ENCODE measurements at regions not wholly inside any gene's neighbourhood (a gene's known extent, or its start where the extent isn't known, plus 50 kb on each side); places are given as distances from the start of the nearest gene placed in this dataset.

DNA sequence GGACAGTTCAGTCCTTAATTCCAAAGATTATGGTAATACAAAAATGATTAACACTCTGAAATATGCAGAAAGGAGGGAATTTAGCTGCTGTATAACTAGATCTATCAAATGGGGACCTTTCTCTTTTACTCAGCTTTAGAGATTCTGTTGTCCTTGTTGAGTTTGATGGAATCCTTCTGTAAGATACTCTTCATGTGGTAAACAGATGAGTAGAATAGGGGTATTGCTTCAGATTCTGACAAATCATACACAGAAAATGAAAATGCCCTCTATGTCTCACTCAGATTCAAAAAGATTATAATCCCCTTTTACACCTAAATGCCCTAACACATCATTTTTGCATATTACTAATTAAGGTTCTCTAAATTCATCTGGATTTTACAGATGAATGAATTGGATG lies 50.7 kb downstream of the ARHGAP35 start:
- no peak for DNase-seq (ENCODE audit: low spot score)

DNA sequence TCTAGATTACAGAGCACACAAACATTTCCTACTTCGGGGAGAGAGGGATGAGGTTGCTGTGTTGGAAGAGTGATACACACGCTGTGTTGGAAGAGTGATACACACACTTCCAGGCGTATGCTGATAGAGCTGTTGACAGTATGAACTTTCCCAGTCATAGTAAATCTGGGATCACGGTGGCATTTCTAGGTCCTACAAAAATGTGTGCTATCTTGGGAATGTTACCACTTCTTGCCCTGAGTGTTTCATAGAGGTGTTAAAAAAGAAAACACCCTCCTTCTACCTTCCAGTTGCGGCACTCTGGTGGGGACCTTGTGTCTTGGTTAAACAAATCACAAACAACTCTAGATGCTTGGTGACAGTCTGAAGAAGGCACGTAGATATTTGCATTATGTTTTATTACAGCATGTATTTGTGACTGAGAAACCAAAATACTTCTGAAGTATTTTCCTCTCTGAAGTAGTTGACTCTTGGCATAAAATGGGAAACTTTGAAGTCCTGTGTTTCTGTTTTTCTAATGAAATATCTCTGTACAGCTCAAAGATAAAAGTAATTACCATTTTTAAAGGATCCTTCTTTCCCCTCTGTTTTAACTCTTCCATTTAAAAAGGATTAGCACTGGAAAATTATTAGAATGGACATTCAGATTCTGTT lies 52.5 kb downstream of the ARHGAP35 start:
- no peak for DNase-seq (ENCODE audit: low spot score)

DNA sequence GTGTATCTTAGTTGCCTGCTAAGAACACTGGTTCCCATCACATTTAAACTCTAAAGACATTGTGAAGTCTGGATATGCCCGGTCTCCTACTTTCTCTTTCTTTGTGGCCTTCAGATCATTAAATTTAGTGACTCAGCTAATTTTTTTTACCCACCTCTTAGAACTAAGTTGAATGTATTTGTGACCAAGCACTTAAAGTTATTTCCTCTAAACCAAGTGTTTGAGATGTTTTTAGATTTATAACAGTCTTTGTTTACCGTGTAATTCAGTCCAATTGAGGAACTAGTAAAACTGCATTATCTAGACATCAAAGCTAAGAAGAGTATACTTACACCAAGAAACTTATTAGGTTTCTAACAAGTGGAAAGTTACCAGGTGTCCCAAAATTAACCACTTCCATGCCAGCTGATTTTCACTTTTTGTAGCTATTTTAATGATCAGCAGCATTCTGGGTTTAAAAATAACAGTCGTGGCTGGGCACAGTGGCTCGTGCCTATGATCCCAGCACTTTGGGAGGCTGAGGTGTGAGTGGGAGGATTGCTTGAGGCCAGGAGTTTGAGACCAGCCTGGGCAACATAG lies 53.1 kb downstream of the ARHGAP35 start:
- peak; percentile 44 for DNase-seq (ENCODE audit: low spot score)

DNA sequence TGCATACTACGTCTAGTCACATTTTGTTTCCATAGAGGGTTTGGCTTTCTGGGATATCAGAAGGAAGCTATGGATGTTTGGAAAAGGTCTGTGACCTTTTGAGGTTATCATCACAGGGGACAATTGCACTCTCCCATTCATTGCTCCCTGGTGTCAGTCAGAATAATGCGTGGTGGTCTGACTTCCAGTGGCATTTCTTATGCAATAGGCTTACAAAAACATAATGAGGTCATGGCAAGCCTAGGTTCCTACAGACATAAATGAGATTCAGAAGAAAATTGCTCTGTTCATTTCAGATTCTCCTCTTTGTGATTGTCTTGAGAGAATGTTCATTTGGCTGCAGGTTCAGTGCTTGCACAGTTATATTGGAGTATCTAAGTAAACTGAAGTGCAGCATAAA lies 54.6 kb downstream of the ARHGAP35 start:
- DNase-seq (ENCODE audit: low spot score) = no peak

DNA sequence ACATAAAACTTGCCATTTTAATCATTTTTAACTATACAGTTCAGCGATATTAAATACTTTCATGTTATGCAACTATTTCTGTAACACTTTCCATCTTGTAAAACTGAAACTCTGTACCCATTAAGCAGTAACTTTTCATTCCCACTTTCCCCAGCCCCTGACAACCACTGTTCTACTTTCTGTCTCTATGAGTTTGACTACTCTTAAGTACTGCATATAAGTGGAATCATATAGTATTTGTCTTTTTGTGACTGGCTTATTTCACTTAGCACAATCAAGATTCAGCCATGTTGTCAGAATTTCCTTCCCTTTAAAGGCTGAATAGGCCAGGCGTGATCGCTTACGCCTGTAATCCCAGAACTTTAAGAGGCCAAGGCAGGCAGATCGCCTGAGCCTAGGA lies 56.2 kb downstream of the ARHGAP35 start:
- peak; percentile 63 for DNase-seq (ENCODE audit: low spot score)

DNA sequence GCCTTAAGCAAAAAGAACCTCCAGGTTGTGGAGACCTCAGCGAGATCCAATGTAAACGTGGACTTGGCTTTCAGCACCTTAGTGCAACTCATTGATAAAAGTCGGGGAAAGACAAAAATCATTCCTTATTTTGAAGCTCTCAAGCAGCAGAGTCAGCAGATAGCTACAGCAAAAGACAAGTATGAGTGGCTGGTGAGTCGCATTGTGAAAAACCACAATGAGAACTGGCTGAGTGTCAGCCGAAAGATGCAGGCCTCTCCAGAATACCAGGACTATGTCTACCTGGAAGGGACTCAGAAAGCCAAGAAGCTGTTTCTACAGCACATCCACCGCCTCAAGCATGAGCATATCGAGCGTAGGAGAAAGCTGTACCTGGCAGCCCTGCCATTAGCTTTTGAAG lies 58.5 kb downstream of the ARHGAP35 start:
- DNase-seq (ENCODE audit: low spot score) = no peak

DNA sequence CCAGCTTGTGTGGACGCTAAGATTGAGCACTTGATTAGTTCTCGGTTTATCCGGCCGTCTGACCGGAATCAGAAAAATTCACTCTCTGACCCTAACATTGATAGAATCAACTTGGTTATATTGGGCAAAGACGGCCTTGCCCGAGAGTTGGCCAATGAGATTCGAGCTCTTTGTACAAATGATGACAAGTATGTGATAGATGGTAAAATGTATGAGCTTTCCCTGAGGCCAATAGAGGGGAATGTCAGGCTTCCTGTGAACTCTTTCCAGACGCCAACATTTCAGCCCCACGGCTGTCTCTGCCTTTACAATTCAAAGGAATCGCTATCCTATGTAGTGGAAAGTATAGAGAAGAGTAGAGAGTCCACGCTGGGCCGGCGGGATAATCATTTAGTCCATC lies 59.6 kb downstream of the ARHGAP35 start:
- DNase-seq (ENCODE audit: low spot score) = peak; percentile 23

DNA sequence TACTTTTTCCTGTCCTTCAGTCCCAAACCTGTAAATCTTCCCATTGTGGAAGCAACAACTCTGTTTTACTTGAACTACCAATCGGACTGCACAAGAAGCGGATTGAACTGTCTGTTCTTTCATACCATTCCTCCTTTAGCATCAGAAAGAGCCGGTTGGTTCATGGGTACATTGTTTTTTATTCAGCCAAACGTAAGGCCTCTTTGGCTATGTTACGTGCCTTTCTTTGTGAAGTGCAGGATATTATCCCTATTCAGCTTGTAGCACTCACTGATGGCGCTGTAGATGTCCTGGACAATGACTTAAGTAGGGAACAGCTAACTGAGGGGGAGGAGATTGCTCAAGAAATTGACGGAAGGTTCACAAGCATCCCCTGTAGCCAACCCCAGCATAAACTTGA lies 60.3 kb downstream of the ARHGAP35 start:
- no peak for DNase-seq (ENCODE audit: low spot score)

DNA sequence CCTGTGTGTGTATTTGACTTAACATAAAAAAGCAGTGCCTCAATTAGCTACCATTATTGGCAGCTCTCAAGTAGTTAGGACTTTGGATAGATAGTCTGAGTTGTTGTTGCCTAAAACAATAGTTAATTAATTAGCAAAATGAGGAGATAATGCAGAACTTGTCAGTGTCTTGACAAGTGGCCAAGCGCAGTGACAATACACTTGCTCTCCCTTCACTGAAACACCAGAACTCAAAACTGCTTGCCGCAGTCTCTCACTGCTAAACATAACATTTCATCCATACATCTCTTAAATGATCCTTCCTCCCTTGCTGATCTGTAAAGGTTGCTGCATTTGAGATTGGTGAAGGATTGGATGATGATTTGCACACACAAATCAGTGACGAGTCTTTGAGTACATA lies 61.7 kb downstream of the ARHGAP35 start:
- DNase-seq (ENCODE audit: low spot score) = no peak

DNA sequence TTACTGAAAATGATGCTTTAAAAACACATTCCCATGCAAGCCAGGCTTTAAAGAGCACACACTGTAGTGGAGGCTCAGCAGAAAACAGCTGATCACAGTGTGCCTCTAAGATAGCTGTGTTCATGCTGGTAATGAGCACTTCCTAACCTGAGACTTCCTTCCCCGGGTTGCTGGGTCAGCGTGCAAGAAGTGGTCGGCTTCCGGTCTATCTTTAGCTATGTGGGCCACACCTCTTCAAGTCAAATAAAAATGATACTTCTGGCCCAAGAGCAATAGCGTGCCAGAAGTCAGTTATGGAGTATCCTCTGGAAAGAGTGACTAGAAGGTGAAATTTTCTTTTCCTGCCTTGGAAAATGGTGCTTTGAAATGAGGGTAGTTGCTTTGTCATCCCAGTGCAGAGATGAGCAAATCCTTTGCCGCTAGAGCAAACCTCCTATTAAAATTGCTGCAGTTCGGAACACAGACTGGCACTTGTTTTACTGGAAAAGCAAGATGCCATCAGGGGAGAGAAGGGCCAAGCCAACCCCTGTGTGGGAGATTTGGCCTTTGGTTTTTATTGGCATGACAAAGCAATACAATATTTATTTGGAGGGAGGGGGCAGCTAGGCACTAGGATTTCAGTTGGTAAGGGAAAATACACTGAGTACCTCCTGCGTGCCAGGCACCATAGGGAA lies 64.2 kb downstream of the ARHGAP35 start:
- DNase-seq (ENCODE audit: low spot score) = peak; percentile 20

DNA sequence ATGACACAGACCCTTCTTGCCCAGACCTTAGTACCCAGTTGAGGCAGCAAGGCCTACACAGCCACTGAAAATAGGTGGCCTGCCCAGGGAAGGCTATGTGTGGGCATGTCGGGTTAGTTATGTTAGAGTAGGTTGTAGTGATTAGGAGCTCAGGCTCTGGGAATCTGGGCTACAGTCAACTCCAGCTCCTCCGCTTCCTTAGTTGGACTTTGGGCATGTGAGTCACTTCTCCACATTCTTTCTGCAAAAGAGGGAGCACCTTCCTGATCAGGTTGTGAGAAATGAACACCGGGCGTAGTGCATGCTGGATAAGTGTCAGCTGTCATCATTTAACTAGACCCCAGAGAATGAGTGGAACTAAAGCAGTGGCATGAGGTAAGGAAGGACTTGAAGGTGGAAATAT lies 64.8 kb downstream of the ARHGAP35 start:
- no peak for DNase-seq (ENCODE audit: low spot score)

DNA sequence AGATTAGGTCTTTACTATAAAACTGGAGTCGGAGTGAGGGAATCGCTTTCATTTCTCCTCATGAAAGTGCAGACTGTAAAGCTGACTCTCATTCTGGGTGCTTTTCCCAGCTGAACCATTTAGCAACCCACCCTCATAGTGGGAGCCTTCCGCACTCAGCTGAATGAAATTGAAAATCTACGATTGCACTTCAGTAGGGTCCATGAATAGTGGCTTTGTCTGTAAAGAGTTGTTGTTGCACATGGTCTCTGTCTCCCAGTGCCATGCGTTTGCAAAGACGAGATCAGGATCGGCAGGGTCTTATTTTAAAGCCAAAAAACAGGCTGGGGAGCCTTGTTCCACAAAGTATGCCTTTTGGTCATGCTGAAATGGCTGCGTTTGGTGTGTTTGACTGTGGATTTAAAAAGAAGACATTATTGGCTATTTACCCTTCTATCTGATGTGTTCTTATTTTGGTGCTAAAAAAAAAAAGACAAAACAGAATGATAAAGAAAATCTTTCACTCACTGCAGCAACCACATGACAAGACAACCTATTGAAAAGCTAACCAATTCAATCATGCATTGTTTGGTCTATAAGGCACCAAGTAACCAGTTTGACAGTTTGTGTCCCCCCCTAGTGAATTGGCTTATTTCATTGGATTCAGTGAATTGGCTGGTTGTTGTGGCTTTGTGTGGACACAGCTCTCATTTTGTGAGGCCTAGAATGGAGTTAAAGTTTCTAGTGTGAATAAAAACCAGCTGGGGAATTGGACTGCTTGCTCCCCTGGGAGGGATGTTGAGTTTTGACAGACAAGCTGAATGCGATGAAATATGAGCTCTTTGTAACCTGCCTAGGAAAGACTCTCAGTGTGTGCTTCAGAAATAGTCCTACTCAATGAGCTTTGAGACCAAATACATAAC lies 65.6 kb downstream of the ARHGAP35 start:
- DNase-seq (ENCODE audit: low spot score) = no peak

DNA sequence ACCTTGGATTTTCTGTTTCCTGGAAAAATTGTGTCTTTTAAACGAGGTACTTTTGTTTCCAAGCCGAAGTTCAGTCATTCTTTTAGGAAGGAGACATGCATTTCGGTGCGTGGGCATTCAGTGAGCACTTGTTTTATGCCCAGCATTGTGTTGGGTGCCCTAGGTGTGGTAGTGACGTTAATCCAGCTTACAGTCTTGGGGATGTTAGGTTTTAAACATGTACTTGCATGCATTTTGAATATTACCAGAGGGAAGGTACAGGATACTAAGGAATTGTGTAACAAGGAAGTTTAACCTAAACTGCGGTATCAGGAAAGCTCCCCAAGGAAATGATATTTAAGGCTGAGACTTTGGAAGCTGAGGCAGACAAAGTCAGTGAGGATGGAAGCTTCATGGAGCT lies 66.3 kb downstream of the ARHGAP35 start:
- DNase-seq (ENCODE audit: low spot score) = no peak

DNA sequence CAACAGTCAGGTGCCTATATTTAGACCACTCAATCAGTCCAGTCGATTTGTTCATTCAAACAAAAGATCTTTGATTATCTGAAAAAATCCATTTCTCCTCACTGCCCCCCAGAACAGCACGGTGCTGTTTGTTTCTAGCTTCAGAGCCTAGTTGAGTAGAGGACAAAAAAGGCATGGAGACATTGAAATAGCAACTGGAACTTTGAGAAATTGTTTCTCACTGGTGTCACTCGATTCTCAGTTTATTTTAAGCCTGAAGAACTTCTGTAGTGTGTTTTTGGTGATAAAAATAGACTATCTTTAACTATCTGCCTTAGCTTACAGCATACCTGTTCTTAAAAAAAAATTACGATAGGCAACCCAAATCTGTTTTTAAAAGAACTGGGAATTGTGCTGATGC lies 67.1 kb downstream of the ARHGAP35 start:
- DNase-seq (ENCODE audit: low spot score) = no peak

DNA sequence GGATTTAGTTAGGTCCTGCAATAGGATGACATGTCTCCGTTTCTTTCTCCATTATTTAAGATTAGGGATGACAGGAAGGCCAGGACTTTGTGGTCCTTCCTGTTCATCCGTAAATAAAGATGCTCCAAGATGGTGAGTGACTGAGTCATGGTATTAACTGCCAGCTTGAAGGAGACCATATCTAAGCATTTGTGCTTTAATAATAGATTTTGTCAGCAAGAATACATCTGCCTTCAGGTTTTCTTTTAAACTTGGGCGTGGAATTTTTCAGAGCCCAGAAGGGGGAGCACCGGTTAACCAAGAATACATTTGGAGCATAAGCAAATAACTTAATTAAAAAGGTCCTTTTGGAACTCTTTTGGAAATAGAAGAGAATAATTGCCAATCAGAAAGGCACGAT lies 68.2 kb downstream of the ARHGAP35 start:
- no peak for DNase-seq (ENCODE audit: low spot score)

DNA sequence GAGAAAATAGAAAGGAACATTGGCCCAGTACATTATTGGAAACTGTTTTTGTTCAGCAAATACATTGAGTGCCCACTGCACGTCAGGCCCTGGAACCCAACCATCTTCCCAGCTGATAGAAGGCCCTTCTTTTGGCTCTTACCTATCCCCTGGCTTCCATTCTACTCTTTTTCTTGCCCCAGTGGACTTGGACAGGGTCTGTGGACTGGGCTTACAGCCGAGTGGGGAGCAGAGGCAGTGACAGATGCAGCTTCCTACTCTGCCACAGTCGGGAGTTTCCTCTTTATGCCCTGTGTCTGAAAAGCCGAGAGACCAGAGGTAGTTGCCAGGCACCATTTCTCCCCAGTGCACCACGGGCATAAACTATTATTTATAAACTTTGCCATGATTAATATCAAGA lies 70.4 kb downstream of the ARHGAP35 start:
- DNase-seq (ENCODE audit: low spot score) = no peak

DNA sequence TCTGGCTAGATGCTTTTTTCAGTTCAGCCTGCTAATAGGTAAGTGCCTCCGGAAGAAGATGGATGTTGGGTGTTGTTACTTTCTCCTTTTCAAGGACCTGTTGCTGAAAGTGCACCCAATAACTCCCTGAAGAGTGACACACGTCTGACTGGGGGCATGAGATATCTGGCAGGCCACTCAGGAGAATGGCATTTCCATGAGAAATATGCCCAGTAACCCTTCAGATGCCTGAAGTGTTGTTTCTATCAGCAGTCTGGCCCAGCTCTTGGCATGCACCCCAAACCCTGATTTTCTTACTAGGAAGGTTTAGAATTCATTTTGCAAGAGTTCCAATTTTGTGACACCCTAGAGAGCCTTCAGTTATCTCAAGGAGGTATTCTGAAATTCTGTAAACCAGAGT lies 71.5 kb downstream of the ARHGAP35 start:
- no peak for DNase-seq (ENCODE audit: low spot score)

DNA sequence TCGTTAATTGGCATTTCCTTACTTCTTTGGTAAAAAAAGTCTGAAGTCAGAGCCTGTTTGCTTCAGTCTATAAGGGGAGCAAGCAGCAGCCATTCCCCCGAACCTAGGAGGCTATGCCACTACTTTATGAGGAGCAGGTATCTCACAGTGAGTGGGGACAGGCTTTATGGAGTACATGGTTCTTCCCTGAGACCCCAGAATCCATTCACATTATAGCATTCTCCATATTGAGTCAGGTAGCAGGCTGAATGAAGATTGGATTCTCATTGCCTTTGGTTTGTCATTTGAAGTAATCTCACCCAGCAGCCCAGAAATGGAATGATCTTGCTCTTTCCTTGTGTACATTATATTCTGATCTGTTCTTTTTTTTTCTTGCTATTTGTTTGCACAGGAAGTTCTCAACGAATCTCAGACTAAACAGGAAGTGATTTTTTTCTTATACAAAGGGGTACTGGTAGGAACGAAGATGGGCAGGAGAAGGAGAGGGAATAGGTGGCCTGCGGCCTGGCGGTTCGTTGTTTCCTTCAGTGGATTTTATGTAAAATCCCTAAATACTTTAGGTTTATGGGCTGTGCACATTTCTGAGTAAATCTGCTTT lies 74.4 kb downstream of the ARHGAP35 start:
- no peak for DNase-seq (ENCODE audit: low spot score)

DNA sequence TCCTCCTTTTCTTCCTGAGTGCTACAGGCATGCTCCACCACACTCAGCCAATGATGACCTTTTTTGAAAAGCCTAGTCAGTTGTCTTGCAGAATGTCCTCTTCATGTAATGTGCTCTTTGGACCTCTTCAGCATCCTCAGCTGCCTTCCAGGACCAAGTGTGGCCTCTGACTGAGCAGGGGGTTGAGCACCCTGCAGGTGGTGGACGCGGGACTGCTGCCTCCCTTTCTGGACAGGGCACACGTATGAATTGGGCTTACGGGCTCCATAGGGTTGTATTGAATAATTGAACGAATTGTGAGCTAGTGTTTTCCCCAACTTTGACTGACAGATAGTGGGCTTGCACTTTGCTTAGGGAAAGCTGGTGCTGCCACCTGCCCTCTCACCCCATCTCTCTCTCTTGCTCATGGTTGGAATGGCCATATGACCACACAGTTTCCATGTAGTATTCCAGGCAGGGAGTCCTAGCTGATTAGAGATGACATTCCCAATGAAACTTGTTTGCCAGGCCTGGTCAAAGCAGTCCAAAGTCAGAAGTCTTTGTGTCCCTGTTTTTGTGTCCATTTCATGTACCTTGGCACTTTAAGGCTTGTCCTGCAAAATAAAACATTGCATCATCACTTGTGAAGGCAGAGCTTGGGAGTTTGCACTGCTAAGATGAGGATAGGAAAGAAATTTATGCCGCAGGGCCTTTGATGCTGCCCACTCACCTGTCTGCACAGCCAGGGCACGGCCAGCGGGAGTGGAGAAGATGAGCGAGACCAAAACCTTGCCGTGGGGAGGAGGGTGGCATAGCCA lies 76.3 kb upstream of the NPAS1 start:
- DNase-seq (ENCODE audit: low spot score) = no peak

DNA sequence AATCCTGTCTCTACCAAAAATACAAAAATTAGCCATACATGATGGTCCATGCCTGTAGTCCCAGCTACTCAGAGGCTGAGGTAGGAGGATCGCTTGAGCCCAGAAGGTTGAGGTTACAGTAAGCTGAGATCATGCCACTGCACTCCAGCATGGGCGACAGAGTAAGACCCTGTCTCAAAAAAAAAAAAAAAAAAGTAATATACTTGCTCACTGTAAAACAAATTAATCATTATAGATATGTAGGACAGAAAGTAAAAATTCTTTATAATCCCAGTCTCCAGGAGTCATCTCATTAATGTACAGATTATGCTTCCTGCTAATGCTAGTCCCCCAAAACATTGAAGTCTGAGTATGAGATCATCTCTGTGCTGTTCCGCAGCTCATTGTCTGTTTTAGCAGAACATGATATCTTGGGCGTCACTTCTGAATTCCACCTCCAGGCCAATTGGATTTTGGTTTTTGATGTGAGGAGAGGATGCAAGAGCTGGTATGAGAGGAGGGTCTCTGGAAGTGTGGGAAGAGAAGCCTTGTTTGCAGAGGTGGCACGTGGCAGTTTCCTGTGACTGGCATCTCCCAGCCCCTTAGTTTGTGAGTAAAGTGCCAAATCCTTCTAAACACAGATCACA lies 75.4 kb upstream of the NPAS1 start:
- peak; percentile 29 for DNase-seq (ENCODE audit: low spot score)

Measured in umbilical cord (tissue), 1 donor.